ENCODE measurements at regions not wholly inside any gene's neighbourhood (a gene's known extent, or its start where the extent isn't known, plus 50 kb on each side); places are given as distances from the start of the nearest gene placed in this dataset.

GRCh38 chr13:74907788-74908187 is 574.2 kb downstream of the TBC1D4 start:
- Histone ChIP-seq H4K20me1 (ENCODE audit: low read depth, low read length) (no peaks in the 10 kb centered on the region), H3K27me3 (ENCODE audit: low read length) (no peaks in the 10 kb centered on the region), H3K9ac (ENCODE audit: low read length) (no peak overlapping the region), H3K36me3 (ENCODE audit: low read length) (no peaks in the 10 kb centered on the region), H3K9me3 (ENCODE audit: insufficient read depth, low read length) (no peaks in the 10 kb centered on the region), H2AFZ (ENCODE audit: low read depth, low read length, severe bottlenecking) (no peak overlapping the region), H3K4me3 (ENCODE audit: insufficient read depth, low read length, poor library complexity, severe bottlenecking) (no peak overlapping the region), H3K79me2 (ENCODE audit: insufficient read depth, low read length) (no peaks in the 10 kb centered on the region), H3K9me2 (replicated peaks; ENCODE audit: insufficient read depth, low read length) (no peaks in the 10 kb centered on the region), H3F3A (ENCODE audit: insufficient read depth) (no peaks in the 10 kb centered on the region), H3K4me2 (ENCODE audit: low read depth, low read length, poor library complexity, severe bottlenecking) (no peak overlapping the region), H3K27ac (ENCODE audit: low read depth, low read length) (no peak overlapping the region)
- TF ChIP-seq EZH2phosphoT487 (conservative IDR thresholded peaks at IDR 0.05; ENCODE audit: low read length) = no peak
- no peak for TF ChIP-seq CTCF (IDR thresholded peaks at IDR 0.05; ENCODE audit: insufficient read depth, low read length, poor library complexity, severe bottlenecking)

GRCh38 chr13:74904556-74904955 is 577.4 kb downstream of the TBC1D4 start:
- no peaks in the 10 kb centered on the region for H3K9me2 ChIP-seq (replicated peaks; ENCODE audit: insufficient read depth, low read length)
- H3K9me3 ChIP-seq (ENCODE audit: insufficient read depth, low read length) = no peaks in the 10 kb centered on the region
- H3K4me2 ChIP-seq (ENCODE audit: low read depth, low read length, poor library complexity, severe bottlenecking) = no peak overlapping the region
- H3K27me3 ChIP-seq (ENCODE audit: low read length) = no peaks in the 10 kb centered on the region
- no peaks in the 10 kb centered on the region for H4K20me1 ChIP-seq (ENCODE audit: low read depth, low read length)
- no peak overlapping the region for H3K9ac ChIP-seq (ENCODE audit: low read length)
- no peak overlapping the region for H2AFZ ChIP-seq (ENCODE audit: low read depth, low read length, severe bottlenecking)
- TF ChIP-seq EZH2phosphoT487 (conservative IDR thresholded peaks at IDR 0.05; ENCODE audit: low read length) (no peak), CTCF (IDR thresholded peaks at IDR 0.05; ENCODE audit: insufficient read depth, low read length, poor library complexity, severe bottlenecking) (no peak)
- H3K4me3 ChIP-seq (ENCODE audit: insufficient read depth, low read length, poor library complexity, severe bottlenecking) = no peak overlapping the region
- no peaks in the 10 kb centered on the region for H3K36me3 ChIP-seq (ENCODE audit: low read length)
- no peaks in the 10 kb centered on the region for H3F3A ChIP-seq (ENCODE audit: insufficient read depth)
- no peak overlapping the region for H3K27ac ChIP-seq (ENCODE audit: low read depth, low read length)
- no peaks in the 10 kb centered on the region for H3K79me2 ChIP-seq (ENCODE audit: insufficient read depth, low read length)

GRCh38 chr13:74895042-74895796 is 586.8 kb downstream of the TBC1D4 start:
- no peak overlapping the region for H3K4me2 ChIP-seq (ENCODE audit: low read depth, low read length, poor library complexity, severe bottlenecking)
- no peaks in the 10 kb centered on the region for H4K20me1 ChIP-seq (ENCODE audit: low read depth, low read length)
- H3K9me3 ChIP-seq (ENCODE audit: insufficient read depth, low read length) = no peaks in the 10 kb centered on the region
- H3K9ac ChIP-seq (ENCODE audit: low read length) = no peak overlapping the region
- no peak overlapping the region for H3K4me3 ChIP-seq (ENCODE audit: insufficient read depth, low read length, poor library complexity, severe bottlenecking)
- no peaks in the 10 kb centered on the region for H3K9me2 ChIP-seq (replicated peaks; ENCODE audit: insufficient read depth, low read length)
- H3K27ac ChIP-seq (ENCODE audit: low read depth, low read length) = no peak overlapping the region
- no peak overlapping the region for H2AFZ ChIP-seq (ENCODE audit: low read depth, low read length, severe bottlenecking)
- no peaks in the 10 kb centered on the region for H3F3A ChIP-seq (ENCODE audit: insufficient read depth)
- no peaks in the 10 kb centered on the region for H3K36me3 ChIP-seq (ENCODE audit: low read length)
- TF ChIP-seq EZH2phosphoT487 (conservative IDR thresholded peaks at IDR 0.05; ENCODE audit: low read length) (no peak), CTCF (IDR thresholded peaks at IDR 0.05; ENCODE audit: insufficient read depth, low read length, poor library complexity, severe bottlenecking) (no peak)
- H3K79me2 ChIP-seq (ENCODE audit: insufficient read depth, low read length) = no peaks in the 10 kb centered on the region
- H3K27me3 ChIP-seq (ENCODE audit: low read length) = no peaks in the 10 kb centered on the region

Data from SU-DHL-6 (cell line).